ENCODE measurements at regions not wholly inside any gene's neighbourhood (a gene's known extent, or its start where the extent isn't known, plus 50 kb on each side); places are given as distances from the start of the nearest gene placed in this dataset.

- 86 to 92% methylated on average over 3 of the region's 3 CpGs for WGBS, 2 experiments
- Histone ChIP-seq H3K27ac (ENCODE audit: insufficient read depth, low read depth, low read length, poor library complexity, severe bottlenecking) (no peak overlapping the region), H3K27me3 (ENCODE audit: control insufficient read depth, insufficient read depth, low read length, poor library complexity, severe bottlenecking) (no peaks in the 10 kb centered on the region), H3K4me1 (ENCODE audit: control insufficient read depth, insufficient read depth, low read length) (peaks cover 15% of the 10 kb centered on the region), H3K4me3 (ENCODE audit: insufficient read depth, low read depth, low read length) (no peak overlapping the region), H3K9me3 (ENCODE audit: control insufficient read depth, low read length) (no peaks in the 10 kb centered on the region), H3K36me3 (ENCODE audit: control insufficient read depth, insufficient read depth, low read length) (no peaks in the 10 kb centered on the region)
Observed at GRCh38 chr13:34589581-34589980, 352.5 kb upstream of the NBEA start.

DNA sequence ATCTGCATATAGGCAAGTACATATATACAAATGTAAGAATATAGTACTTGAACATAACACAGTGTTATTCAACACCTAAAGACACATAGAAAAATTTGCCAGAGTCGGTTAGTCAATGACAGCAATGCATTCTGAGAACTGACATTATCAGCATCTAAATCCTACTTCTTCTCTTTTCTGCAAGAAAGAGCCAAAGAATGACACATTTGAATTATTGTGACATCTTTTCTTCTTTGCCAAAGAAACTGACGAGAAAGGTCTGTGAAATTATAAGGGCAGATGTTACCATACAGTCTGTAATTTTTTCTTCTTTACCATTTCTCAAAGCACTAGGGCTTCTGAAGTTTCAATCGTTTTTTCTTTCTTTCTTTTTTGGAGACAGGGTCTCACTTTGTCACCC lies 350.9 kb upstream of the NBEA start:
- H3K36me3 ChIP-seq (ENCODE audit: control insufficient read depth, insufficient read depth, low read length) = no peaks in the 10 kb centered on the region
- no peak overlapping the region for H3K27ac ChIP-seq (ENCODE audit: insufficient read depth, low read depth, low read length, poor library complexity, severe bottlenecking)
- H3K27me3 ChIP-seq (ENCODE audit: control insufficient read depth, insufficient read depth, low read length, poor library complexity, severe bottlenecking) = no peaks in the 10 kb centered on the region
- 87 to 92% methylated on average over 3 of the region's 3 CpGs for WGBS, 2 experiments
- no peaks in the 10 kb centered on the region for H3K9me3 ChIP-seq (ENCODE audit: control insufficient read depth, low read length)
- H3K4me3 ChIP-seq (ENCODE audit: insufficient read depth, low read depth, low read length) = no peak overlapping the region
- H3K4me1 ChIP-seq (ENCODE audit: control insufficient read depth, insufficient read depth, low read length) = peaks cover 15% of the 10 kb centered on the region

DNA sequence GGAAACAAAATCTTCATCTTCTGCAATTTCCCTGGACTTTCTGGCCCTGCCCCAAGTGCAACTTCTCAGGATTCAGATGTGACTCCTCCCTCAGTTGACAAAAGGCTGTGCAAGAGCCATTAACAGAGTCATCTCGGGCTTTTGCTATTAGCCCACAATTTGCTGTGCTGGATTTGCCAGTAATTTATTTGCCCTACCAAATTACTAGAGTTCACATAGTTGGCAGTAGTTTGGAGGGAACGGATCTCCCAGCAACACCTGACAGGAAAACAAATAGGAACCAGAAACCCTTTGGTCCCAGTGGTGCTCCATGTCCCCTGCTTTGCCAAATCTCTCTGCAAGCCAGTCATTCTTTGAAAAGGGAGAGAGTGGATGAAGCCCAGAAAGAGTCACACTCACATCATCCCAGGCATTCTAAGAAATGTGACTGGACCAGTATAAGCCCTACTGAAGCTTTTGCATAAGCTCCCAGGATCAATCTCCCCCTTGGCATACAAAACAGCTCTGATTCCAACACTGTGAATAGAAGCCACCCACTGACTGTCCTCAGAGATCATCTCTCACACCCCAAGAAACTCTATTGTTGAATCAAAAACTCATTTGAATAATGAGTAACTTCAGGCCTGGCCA lies 350.1 kb upstream of the NBEA start:
- Histone ChIP-seq H3K27ac (ENCODE audit: insufficient read depth, low read depth, low read length, poor library complexity, severe bottlenecking) (no peak overlapping the region), H3K4me1 (ENCODE audit: control insufficient read depth, insufficient read depth, low read length) (peaks cover 15% of the 10 kb centered on the region), H3K9me3 (ENCODE audit: control insufficient read depth, low read length) (no peaks in the 10 kb centered on the region), H3K36me3 (ENCODE audit: control insufficient read depth, insufficient read depth, low read length) (no peaks in the 10 kb centered on the region), H3K27me3 (ENCODE audit: control insufficient read depth, insufficient read depth, low read length, poor library complexity, severe bottlenecking) (no peaks in the 10 kb centered on the region), H3K4me3 (ENCODE audit: insufficient read depth, low read depth, low read length) (no peak overlapping the region)
- 72 to 77% methylated on average over 2 of the region's 2 CpGs for WGBS, 2 experiments

DNA sequence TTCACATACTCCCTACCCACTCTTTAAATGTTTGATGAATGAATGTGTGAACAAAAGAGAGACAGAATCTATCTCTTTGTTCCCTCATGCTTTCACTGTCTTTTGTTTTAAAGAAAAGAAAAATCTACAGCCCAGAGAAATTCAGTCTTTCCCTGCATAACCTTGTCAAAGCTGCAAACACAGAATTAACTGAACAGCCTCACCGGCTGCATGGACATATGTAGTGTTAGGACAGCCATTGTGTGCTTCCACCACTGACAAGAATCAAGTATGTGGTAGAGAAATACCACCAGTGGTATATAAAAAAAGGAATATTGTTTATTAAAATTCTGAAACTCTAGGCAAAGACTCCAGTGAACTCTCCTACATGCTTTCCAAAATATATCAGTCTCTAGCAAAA lies 348.4 kb upstream of the NBEA start:
- WGBS, 2 experiments = 94% methylated on average over 1 of the region's 1 CpG; no CpG with 5 or more reads in 1 of the 2 experiments
- H3K9me3 ChIP-seq (ENCODE audit: control insufficient read depth, low read length) = no peaks in the 10 kb centered on the region
- H3K27ac ChIP-seq (ENCODE audit: insufficient read depth, low read depth, low read length, poor library complexity, severe bottlenecking) = no peak overlapping the region
- H3K4me1 ChIP-seq (ENCODE audit: control insufficient read depth, insufficient read depth, low read length) = peaks cover 15% of the 10 kb centered on the region
- no peaks in the 10 kb centered on the region for H3K36me3 ChIP-seq (ENCODE audit: control insufficient read depth, insufficient read depth, low read length)
- H3K4me3 ChIP-seq (ENCODE audit: insufficient read depth, low read depth, low read length) = no peak overlapping the region
- H3K27me3 ChIP-seq (ENCODE audit: control insufficient read depth, insufficient read depth, low read length, poor library complexity, severe bottlenecking) = no peaks in the 10 kb centered on the region

- WGBS, 2 experiments = 93 to 96% methylated on average over 5 of the region's 5 CpGs
- Histone ChIP-seq H3K27me3 (ENCODE audit: control insufficient read depth, insufficient read depth, low read length, poor library complexity, severe bottlenecking) (no peaks in the 10 kb centered on the region), H3K36me3 (ENCODE audit: control insufficient read depth, insufficient read depth, low read length) (no peaks in the 10 kb centered on the region), H3K4me3 (ENCODE audit: insufficient read depth, low read depth, low read length) (no peak overlapping the region), H3K27ac (ENCODE audit: insufficient read depth, low read depth, low read length, poor library complexity, severe bottlenecking) (no peak overlapping the region), H3K9me3 (ENCODE audit: control insufficient read depth, low read length) (no peaks in the 10 kb centered on the region), H3K4me1 (ENCODE audit: control insufficient read depth, insufficient read depth, low read length) (peaks cover 15% of the 10 kb centered on the region)
Observed at GRCh38 chr13:34594507-34594906, 347.6 kb upstream of the NBEA start.

GRCh38 chr13:34608331-34608730 lies 333.7 kb upstream of the NBEA start:
- 85 to 91% methylated on average over 2 to 3 of the region's 3 CpGs for WGBS, 2 experiments
- Histone ChIP-seq H3K36me3 (ENCODE audit: control insufficient read depth, insufficient read depth, low read length) (no peaks in the 10 kb centered on the region), H3K27me3 (ENCODE audit: control insufficient read depth, insufficient read depth, low read length, poor library complexity, severe bottlenecking) (no peaks in the 10 kb centered on the region), H3K27ac (ENCODE audit: insufficient read depth, low read depth, low read length, poor library complexity, severe bottlenecking) (no peak overlapping the region), H3K4me1 (ENCODE audit: control insufficient read depth, insufficient read depth, low read length) (no peaks in the 10 kb centered on the region), H3K4me3 (ENCODE audit: insufficient read depth, low read depth, low read length) (no peak overlapping the region), H3K9me3 (ENCODE audit: control insufficient read depth, low read length) (no peaks in the 10 kb centered on the region)

- no peak overlapping the region for H3K27ac ChIP-seq (ENCODE audit: insufficient read depth, low read depth, low read length, poor library complexity, severe bottlenecking)
- no peaks in the 10 kb centered on the region for H3K27me3 ChIP-seq (ENCODE audit: control insufficient read depth, insufficient read depth, low read length, poor library complexity, severe bottlenecking)
- no peaks in the 10 kb centered on the region for H3K36me3 ChIP-seq (ENCODE audit: control insufficient read depth, insufficient read depth, low read length)
- WGBS, 2 experiments = 40 to 100% methylated on average over 1 of the region's 1 CpG
- H3K4me3 ChIP-seq (ENCODE audit: insufficient read depth, low read depth, low read length) = no peak overlapping the region
- H3K4me1 ChIP-seq (ENCODE audit: control insufficient read depth, insufficient read depth, low read length) = no peaks in the 10 kb centered on the region
- no peaks in the 10 kb centered on the region for H3K9me3 ChIP-seq (ENCODE audit: control insufficient read depth, low read length)
Observed at GRCh38 chr13:34611671-34612070, 330.4 kb upstream of the NBEA start.

- Histone ChIP-seq H3K4me3 (ENCODE audit: insufficient read depth, low read depth, low read length) (no peak overlapping the region), H3K27ac (ENCODE audit: insufficient read depth, low read depth, low read length, poor library complexity, severe bottlenecking) (no peak overlapping the region), H3K27me3 (ENCODE audit: control insufficient read depth, insufficient read depth, low read length, poor library complexity, severe bottlenecking) (no peaks in the 10 kb centered on the region), H3K36me3 (ENCODE audit: control insufficient read depth, insufficient read depth, low read length) (no peaks in the 10 kb centered on the region), H3K4me1 (ENCODE audit: control insufficient read depth, insufficient read depth, low read length) (no peaks in the 10 kb centered on the region), H3K9me3 (ENCODE audit: control insufficient read depth, low read length) (no peaks in the 10 kb centered on the region)
- WGBS, 2 experiments = 96% methylated on average over 7 of the region's 7 CpGs
Observed at GRCh38 chr13:34617473-34618083, 324.5 kb upstream of the NBEA start.

DNA sequence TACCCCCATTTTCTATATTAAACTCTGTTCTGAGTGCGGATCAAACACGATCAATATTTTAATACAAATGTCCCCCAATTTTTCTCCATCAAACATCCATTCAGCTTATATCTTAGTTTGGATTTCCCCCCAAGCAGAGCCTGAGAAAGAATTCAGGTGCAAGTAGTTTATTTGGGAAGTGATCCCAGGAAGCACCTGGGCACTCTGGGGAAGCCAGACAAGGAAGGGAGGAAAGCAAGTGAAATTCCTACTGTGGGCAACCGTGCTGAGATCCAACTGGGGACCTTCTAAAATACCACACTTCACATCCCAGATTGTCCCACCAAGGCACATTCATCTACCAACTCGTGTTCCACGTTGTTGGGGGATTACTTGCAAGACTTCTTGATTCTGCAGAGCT lies 323.4 kb upstream of the NBEA start:
- WGBS, 2 experiments = 87 to 95% methylated on average over 5 of the region's 5 CpGs

GRCh38 chr13:34619326-34619725 lies 322.7 kb upstream of the NBEA start:
- Histone ChIP-seq H3K36me3 (ENCODE audit: control insufficient read depth, insufficient read depth, low read length) (no peaks in the 10 kb centered on the region), H3K9me3 (ENCODE audit: control insufficient read depth, low read length) (no peaks in the 10 kb centered on the region), H3K4me3 (ENCODE audit: insufficient read depth, low read depth, low read length) (no peak overlapping the region), H3K27ac (ENCODE audit: insufficient read depth, low read depth, low read length, poor library complexity, severe bottlenecking) (no peak overlapping the region), H3K27me3 (ENCODE audit: control insufficient read depth, insufficient read depth, low read length, poor library complexity, severe bottlenecking) (no peaks in the 10 kb centered on the region), H3K4me1 (ENCODE audit: control insufficient read depth, insufficient read depth, low read length) (no peaks in the 10 kb centered on the region)
- WGBS, 2 experiments = 87 to 92% methylated on average over 1 to 4 of the region's 5 CpGs

More for the DNA sequence above, 323.4 kb upstream of the NBEA start:
- Histone ChIP-seq H3K27me3 (ENCODE audit: control insufficient read depth, insufficient read depth, low read length, poor library complexity, severe bottlenecking) (no peaks in the 10 kb centered on the region), H3K4me1 (ENCODE audit: control insufficient read depth, insufficient read depth, low read length) (no peaks in the 10 kb centered on the region), H3K36me3 (ENCODE audit: control insufficient read depth, insufficient read depth, low read length) (no peaks in the 10 kb centered on the region), H3K27ac (ENCODE audit: insufficient read depth, low read depth, low read length, poor library complexity, severe bottlenecking) (no peak overlapping the region), H3K4me3 (ENCODE audit: insufficient read depth, low read depth, low read length) (no peak overlapping the region), H3K9me3 (ENCODE audit: control insufficient read depth, low read length) (no peaks in the 10 kb centered on the region)

All from ectodermal cell (in vitro differentiated cells).